ENCODE measurements at regions not wholly inside any gene's neighbourhood (a gene's known extent, or its start where the extent isn't known, plus 50 kb on each side); places are given as distances from the start of the nearest gene placed in this dataset.

GRCh38 chr4:75248770-75249407 is 265.3 kb downstream of the RCHY1 start:
- no peaks in the 10 kb centered on the region for H3K9me3 ChIP-seq
- no peaks in the 10 kb centered on the region for H3K36me3 ChIP-seq
- H3K27me3 ChIP-seq, result no peaks in the 10 kb centered on the region
- H3K4me3 ChIP-seq (replicated peaks in 1 of 3), result no peak overlapping the region
- DNase-seq, result no peak
- H3K27ac ChIP-seq, result no peak overlapping the region
- H3K4me1 ChIP-seq, result no peaks in the 10 kb centered on the region
- intact Hi-C loops (cut with DNase I), result no loop called here
- WGBS, 2 donors, result 72 to 79% methylated on average over 2 of the region's 2 CpGs
- TF ChIP-seq, protein P1, sequence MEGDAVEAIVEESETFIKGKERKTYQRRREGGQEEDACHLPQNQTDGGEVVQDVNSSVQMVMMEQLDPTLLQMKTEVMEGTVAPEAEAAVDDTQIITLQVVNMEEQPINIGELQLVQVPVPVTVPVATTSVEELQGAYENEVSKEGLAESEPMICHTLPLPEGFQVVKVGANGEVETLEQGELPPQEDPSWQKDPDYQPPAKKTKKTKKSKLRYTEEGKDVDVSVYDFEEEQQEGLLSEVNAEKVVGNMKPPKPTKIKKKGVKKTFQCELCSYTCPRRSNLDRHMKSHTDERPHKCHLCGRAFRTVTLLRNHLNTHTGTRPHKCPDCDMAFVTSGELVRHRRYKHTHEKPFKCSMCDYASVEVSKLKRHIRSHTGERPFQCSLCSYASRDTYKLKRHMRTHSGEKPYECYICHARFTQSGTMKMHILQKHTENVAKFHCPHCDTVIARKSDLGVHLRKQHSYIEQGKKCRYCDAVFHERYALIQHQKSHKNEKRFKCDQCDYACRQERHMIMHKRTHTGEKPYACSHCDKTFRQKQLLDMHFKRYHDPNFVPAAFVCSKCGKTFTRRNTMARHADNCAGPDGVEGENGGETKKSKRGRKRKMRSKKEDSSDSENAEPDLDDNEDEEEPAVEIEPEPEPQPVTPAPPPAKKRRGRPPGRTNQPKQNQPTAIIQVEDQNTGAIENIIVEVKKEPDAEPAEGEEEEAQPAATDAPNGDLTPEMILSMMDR (IDR thresholded peaks at IDR 0.05), result no peak
- no peak for TF ChIP-seq POLR2A (IDR thresholded peaks at IDR 0.05)

DNA sequence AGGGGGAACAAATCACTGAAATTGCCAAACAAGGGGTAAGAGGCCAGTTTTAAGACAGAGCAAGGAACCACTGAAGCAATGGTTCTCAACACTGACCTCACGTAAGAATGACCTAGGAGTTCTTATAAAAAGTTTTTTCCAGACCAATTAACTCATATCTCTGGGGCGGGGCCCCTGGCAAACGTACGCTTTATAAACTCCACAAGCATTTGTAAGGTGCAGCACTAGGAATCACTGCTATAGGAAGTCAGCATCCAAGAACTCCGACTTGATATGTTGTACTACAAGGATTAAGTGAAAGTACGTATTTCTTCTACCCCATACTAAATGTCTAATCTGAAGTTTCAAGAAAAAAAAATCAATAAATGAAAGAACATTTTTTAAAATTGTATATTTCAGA is 269.9 kb downstream of the RCHY1 start:
- 87 to 92% methylated on average over 6 of the region's 6 CpGs for WGBS, 2 donors
- TF ChIP-seq, protein P1 (IDR thresholded peaks at IDR 0.05), result no peak
- TF ChIP-seq POLR2A (IDR thresholded peaks at IDR 0.05), result no peak
- no peaks in the 10 kb centered on the region for H3K36me3 ChIP-seq
- H3K4me3 ChIP-seq (replicated peaks in 1 of 3), result no peak overlapping the region
- no peak for DNase-seq
- no peaks in the 10 kb centered on the region for H3K27me3 ChIP-seq
- H3K4me1 ChIP-seq, result no peaks in the 10 kb centered on the region
- intact Hi-C loops (cut with DNase I), result no loop called here
- no peak overlapping the region for H3K27ac ChIP-seq
- H3K9me3 ChIP-seq, result no peaks in the 10 kb centered on the region

DNA sequence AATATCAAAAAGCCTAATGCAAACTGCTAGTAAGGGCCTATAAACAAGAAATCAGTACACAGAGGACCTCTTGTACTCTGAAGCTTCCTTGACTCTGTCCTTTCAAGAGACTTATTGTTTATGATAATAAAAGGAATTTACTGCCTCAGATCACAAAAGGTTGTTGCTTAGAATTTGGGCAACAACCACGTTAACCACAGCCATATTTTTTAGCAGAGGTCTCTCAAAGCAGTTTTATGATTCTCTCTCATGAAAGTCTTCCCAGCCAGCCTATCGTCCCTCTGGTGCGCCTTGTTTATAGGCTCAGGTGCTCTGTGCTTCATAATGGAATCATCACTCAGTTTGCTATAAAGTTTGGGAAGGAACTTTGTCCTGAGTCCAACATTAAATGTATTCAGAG is 270.6 kb downstream of the RCHY1 start:
- no peak overlapping the region for H3K27ac ChIP-seq
- no peaks in the 10 kb centered on the region for H3K9me3 ChIP-seq
- H3K36me3 ChIP-seq, result no peaks in the 10 kb centered on the region
- intact Hi-C loops (cut with DNase I), result no loop called here
- DNase-seq, result no peak
- TF ChIP-seq POLR2A (IDR thresholded peaks at IDR 0.05), result no peak
- TF ChIP-seq, protein P1 (IDR thresholded peaks at IDR 0.05), result no peak
- 41 to 67% methylated on average over 3 of the region's 3 CpGs for WGBS, 2 donors
- H3K4me1 ChIP-seq, result no peaks in the 10 kb centered on the region
- no peaks in the 10 kb centered on the region for H3K27me3 ChIP-seq
- H3K4me3 ChIP-seq (replicated peaks in 1 of 3), result no peak overlapping the region

- Histone ChIP-seq H3K4me3 (replicated peaks in 1 of 3) (no peak overlapping the region), H3K4me1 (no peaks in the 10 kb centered on the region), H3K27ac (no peak overlapping the region), H3K27me3 (no peaks in the 10 kb centered on the region), H3K9me3 (no peaks in the 10 kb centered on the region), H3K36me3 (no peaks in the 10 kb centered on the region)
- no peak for TF ChIP-seq POLR2A (IDR thresholded peaks at IDR 0.05)
- TF ChIP-seq, protein P1 (IDR thresholded peaks at IDR 0.05), result no peak
- intact Hi-C loops (cut with DNase I), result no loop called here
- DNase-seq, result no peak
These were observed 278.7 kb downstream of the RCHY1 start for GRCh38 chr4:75235359-75235951.

DNA sequence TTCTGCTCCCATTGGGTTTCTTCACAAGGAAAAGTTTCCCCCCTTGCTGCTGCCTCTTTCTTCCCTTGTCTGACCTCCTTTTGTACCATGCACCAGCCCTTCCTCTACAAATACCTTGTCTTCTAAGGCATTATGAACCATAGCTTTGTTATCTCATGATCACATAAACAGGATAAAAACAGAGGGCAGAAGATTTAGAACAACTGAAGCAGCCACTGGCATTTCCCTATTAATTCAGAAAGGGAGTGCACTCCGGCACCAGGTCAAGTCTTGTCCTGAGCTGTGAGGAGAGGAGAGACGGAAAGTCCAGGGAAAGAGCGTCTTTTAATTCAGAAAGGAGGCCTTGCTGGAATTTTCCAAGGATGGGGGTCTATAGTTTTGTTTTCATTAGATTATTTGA is 281.7 kb downstream of the RCHY1 start:
- no peaks in the 10 kb centered on the region for H3K36me3 ChIP-seq
- 51 to 52% methylated on average over 3 of the region's 3 CpGs for WGBS, 2 donors
- TF ChIP-seq POLR2A (IDR thresholded peaks at IDR 0.05), result no peak
- TF ChIP-seq, protein P1 (IDR thresholded peaks at IDR 0.05), result no peak
- H3K27me3 ChIP-seq, result no peaks in the 10 kb centered on the region
- no peaks in the 10 kb centered on the region for H3K4me1 ChIP-seq
- intact Hi-C loops (cut with DNase I), result no loop called here
- H3K9me3 ChIP-seq, result no peaks in the 10 kb centered on the region
- no peak for DNase-seq
- no peak overlapping the region for H3K27ac ChIP-seq
- H3K4me3 ChIP-seq (replicated peaks in 1 of 3), result no peak overlapping the region
